Upper lobe of left lung (tissue), 6 donors: ENCODE measurements at regions not wholly inside any gene's neighbourhood (a gene's known extent, or its start where the extent isn't known, plus 50 kb on each side); places are given as distances from the start of the nearest gene placed in this dataset.

Source experiments
- ATAC-seq, 2 donors: fragments of 200-7000 bp; cut with Tn5 transposase; one replicate each; pipeline ENCODE4 v1.9.1; 2022; ENCODE audit warnings: mild to moderate bottlenecking in 2 of 2, moderate library complexity in 2 of 2; ENCODE audit not compliant: low FRiP score in 2 of 2
- DNase-seq, 2 donors: peaks; one replicate each; pipeline ENCODE4 v3.0.0-alpha.2; 2019 to 2020
- H3K27ac ChIP-seq, 4 donors: fragments of 200-600 bp; sonication (generic); one replicate each; pipeline ENCODE4 v1.5.1; 2016 to 2019
- H3K27me3 ChIP-seq, 4 donors: fragments of 200-600 bp; sonication (generic); one replicate each; pipeline ENCODE4 v1.5.1; 2017 to 2019
- H3K36me3 ChIP-seq, 4 donors: fragments of 200-600 bp; sonication (generic); one replicate each; pipeline ENCODE4 v1.5.1; 2016 to 2019
- H3K4me1 ChIP-seq, 4 donors: fragments of 200-600 bp; sonication (generic); one replicate each; pipeline ENCODE4 v1.5.1; 2018 to 2019
- H3K4me3 ChIP-seq, 4 donors: fragments of 200-600 bp; sonication (generic); one replicate each; pipeline ENCODE4 v1.5.1; 2017 to 2019; ENCODE audit warnings: mild to moderate bottlenecking in 2 of 4, moderate library complexity in 1 of 4
- H3K9me3 ChIP-seq, 4 donors: fragments of 200-600 bp; sonication (generic); one replicate each; pipeline ENCODE4 v1.5.1; 2018 to 2019
- EP300 ChIP-seq, 4 donors: sonication (generic); formaldehyde crosslinking; IDR thresholded peaks; one replicate each; pipeline ENCODE4 v1.5.1; 2017; ENCODE audit warnings: antibody characterized with exemption in 4 of 4, control low read depth in 2 of 4
- POLR2A ChIP-seq, 4 donors: fragments of 450-650 bp; IDR thresholded peaks; one replicate each; pipeline ENCODE4 v1.5.1; 2016 to 2017; ENCODE audit warnings: antibody characterized with exemption in 4 of 4, mild to moderate bottlenecking in 2 of 4
- POLR2AphosphoS5 ChIP-seq, 2 donors: sonication (generic); formaldehyde crosslinking; IDR thresholded peaks; one replicate each; pipeline ENCODE4 v1.5.1; 2017; ENCODE audit warnings: antibody characterized with exemption in 2 of 2
- WGBS, 2 donors: methylation state at CpG; one replicate each; pipeline ENCODE4 v1.1.5; 2017 to 2018; 5-methylcytosine and 5-hydroxymethylcytosine counted together
- TF ChIP-seq, protein P1 (sequence below), 6 experiments: fragments of 450-650 bp in 4 of 6; fragments of 200-600 bp in 2 of 6; sonication (generic) in 2 of 6; IDR thresholded peaks; one replicate each; pipeline ENCODE4 v1.5.1; 2016 to 2019; ENCODE audit warnings: antibody characterized with exemption in 6 of 6
- donor health status: DM: no; HTN: no; CAD: no; lungs with moderate emphysema.
- donor health status: DM: no; HTN: yes; CAD: no; lungs with severe emphysema.

DNA sequence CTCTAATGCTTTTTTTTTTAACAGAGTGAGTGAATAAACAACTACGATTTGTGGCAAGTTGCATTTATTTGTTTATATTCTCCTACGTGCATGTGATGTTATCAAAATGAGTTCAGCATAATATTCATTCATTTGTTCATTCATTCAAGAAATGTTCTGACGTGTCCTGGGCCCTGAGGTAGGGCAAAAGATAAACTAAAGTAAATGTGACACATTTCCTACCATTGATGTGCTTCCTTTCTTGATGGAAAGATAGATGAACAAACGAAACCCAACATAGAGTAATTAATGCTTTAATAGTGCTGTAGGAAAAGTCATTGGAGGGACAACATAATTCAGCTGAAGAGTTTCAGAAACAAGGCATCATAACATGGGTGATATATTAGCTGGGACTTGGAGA lies 261.5 kb upstream of the KCNMB2 start:
- Histone ChIP-seq H3K36me3 (no peaks in the 10 kb centered on the region), H3K9me3 (peaks cover 2 to 12% (median 10%) of the 10 kb centered on the region in 4 donors), H3K27me3 (no peaks in the 10 kb centered on the region), H3K4me3 (no peak overlapping the region), H3K4me1 (no peaks in the 10 kb centered on the region), H3K27ac (no peak overlapping the region)
- TF ChIP-seq EP300 (IDR thresholded peaks at IDR 0.05) (no peak), POLR2A (IDR thresholded peaks at IDR 0.05) (no peak), POLR2AphosphoS5 (IDR thresholded peaks at IDR 0.05) (no peak)
- TF ChIP-seq, protein P1, sequence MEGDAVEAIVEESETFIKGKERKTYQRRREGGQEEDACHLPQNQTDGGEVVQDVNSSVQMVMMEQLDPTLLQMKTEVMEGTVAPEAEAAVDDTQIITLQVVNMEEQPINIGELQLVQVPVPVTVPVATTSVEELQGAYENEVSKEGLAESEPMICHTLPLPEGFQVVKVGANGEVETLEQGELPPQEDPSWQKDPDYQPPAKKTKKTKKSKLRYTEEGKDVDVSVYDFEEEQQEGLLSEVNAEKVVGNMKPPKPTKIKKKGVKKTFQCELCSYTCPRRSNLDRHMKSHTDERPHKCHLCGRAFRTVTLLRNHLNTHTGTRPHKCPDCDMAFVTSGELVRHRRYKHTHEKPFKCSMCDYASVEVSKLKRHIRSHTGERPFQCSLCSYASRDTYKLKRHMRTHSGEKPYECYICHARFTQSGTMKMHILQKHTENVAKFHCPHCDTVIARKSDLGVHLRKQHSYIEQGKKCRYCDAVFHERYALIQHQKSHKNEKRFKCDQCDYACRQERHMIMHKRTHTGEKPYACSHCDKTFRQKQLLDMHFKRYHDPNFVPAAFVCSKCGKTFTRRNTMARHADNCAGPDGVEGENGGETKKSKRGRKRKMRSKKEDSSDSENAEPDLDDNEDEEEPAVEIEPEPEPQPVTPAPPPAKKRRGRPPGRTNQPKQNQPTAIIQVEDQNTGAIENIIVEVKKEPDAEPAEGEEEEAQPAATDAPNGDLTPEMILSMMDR (IDR thresholded peaks at IDR 0.05), result no peak
- ATAC-seq, result no peak
- WGBS, 2 donors, result 66 to 68% methylated on average over 4 of the region's 4 CpGs
- no peak for DNase-seq

DNA sequence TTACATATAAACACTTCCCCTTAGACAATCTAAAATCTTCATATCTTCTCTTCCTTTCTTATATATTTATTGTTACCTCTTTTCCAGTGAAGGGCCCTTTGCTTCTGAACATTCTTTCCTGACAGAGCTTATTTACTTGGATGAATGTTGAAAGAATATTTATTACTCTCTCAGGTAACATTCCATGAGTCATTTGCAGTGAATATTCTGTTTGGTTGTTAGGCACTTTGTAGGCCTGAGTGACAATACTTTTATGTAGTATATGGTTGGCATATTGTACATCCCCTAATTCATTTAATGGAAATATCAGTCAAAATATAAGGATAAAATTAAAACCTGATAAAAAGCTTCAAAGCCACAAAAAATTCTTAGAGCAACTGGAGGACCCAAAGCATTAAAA lies 260.9 kb upstream of the KCNMB2 start:
- DNase-seq (no peak), ATAC-seq (no peak)
- H3K4me1 ChIP-seq, result no peaks in the 10 kb centered on the region
- H3K4me3 ChIP-seq, result no peak overlapping the region
- no peaks in the 10 kb centered on the region for H3K27me3 ChIP-seq
- peaks cover 6 to 15% (median 15%) of the 10 kb centered on the region in 4 donors for H3K9me3 ChIP-seq
- no peaks in the 10 kb centered on the region for H3K36me3 ChIP-seq
- no peak for TF ChIP-seq POLR2A (IDR thresholded peaks at IDR 0.05)
- no peak for TF ChIP-seq EP300 (IDR thresholded peaks at IDR 0.05)
- TF ChIP-seq, protein P1 (IDR thresholded peaks at IDR 0.05), result no peak
- TF ChIP-seq POLR2AphosphoS5 (IDR thresholded peaks at IDR 0.05), result no peak
- no peak overlapping the region for H3K27ac ChIP-seq

DNA sequence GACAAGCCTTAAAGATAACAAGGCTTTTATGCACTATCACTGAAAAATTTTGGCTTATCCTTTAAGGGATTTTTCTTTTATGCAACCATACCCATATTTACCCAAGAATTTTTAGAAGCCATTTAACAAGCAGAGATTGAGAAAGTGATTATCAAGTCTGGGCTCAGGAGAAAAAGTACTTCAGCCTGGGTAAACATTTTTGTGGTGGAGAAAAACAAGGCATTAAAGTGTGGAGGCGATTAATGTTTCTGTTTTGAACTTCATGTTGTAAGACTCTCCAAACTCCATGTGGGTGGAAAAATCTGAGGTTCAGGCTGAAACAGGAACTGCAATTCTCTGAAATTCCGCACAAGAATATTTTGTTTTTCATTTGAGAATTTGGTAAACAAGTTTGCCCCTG lies 260.4 kb upstream of the KCNMB2 start:
- Histone ChIP-seq H3K9me3 (peaks cover 6 to 20% (median 16%) of the 10 kb centered on the region in 4 donors), H3K27ac (no peak overlapping the region), H3K4me1 (no peaks in the 10 kb centered on the region), H3K27me3 (no peaks in the 10 kb centered on the region), H3K4me3 (no peak overlapping the region), H3K36me3 (no peaks in the 10 kb centered on the region)
- ATAC-seq (no peak), DNase-seq (no peak)
- 72 to 86% methylated on average over 2 of the region's 2 CpGs for WGBS, 2 donors
- no peak for TF ChIP-seq POLR2A (IDR thresholded peaks at IDR 0.05)
- TF ChIP-seq, protein P1 (IDR thresholded peaks at IDR 0.05), result no peak

DNA sequence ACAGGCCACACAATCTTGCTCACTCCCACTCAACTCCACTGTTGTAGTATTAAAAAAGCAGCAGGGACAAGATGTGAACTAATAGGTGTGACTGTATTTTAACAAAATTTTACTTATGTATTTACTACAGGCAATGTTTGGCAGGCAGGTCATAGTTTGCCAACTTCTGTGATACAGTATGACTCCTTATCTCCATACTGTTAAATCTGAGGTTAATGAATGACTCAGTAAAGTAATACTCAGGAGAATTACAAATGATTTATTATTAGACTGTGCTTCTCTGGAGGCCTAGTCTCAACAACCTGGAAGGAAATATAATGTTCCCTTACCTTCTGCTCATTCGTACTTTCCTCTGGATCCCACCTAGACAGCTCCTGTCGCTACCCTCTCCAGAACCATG lies 258.6 kb upstream of the KCNMB2 start:
- H3K9me3 ChIP-seq, result peaks cover 6 to 22% (median 16%) of the 10 kb centered on the region in 4 donors
- no peaks in the 10 kb centered on the region for H3K27me3 ChIP-seq
- H3K4me1 ChIP-seq, result no peaks in the 10 kb centered on the region
- no peak for ATAC-seq
- TF ChIP-seq, protein P1 (IDR thresholded peaks at IDR 0.05), result no peak
- TF ChIP-seq POLR2AphosphoS5 (IDR thresholded peaks at IDR 0.05) (no peak), POLR2A (IDR thresholded peaks at IDR 0.05) (no peak), EP300 (IDR thresholded peaks at IDR 0.05) (no peak)
- H3K27ac ChIP-seq, result no peak overlapping the region
- H3K36me3 ChIP-seq, result no peaks in the 10 kb centered on the region
- H3K4me3 ChIP-seq, result no peak overlapping the region
- no peak for DNase-seq
- WGBS, 2 donors, result 73 to 85% methylated on average over 2 of the region's 2 CpGs

DNA sequence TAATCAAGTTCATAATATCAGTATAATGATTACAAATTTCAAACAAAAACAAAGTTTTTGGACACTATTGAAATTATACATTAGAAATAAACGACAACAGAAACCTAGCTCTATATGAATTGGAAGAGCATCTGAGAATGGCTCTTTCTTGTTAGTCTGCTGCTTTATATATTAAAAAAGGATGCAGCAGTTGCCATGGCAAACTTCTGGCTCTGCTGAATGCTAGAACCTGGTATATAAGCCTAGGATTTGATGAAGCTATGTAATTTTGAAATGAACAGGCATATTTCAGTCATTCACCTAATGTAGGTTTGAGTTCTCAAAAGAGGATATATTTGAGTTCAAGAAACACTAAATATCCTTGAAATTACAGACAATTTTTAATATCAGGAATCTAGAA lies 252.7 kb upstream of the KCNMB2 start:
- no peak for DNase-seq
- TF ChIP-seq POLR2A (IDR thresholded peaks at IDR 0.05), result no peak
- TF ChIP-seq, protein P1 (IDR thresholded peaks at IDR 0.05), result no peak
- no peak for TF ChIP-seq EP300 (IDR thresholded peaks at IDR 0.05)
- TF ChIP-seq POLR2AphosphoS5 (IDR thresholded peaks at IDR 0.05), result no peak

More for the DNA sequence above, 252.7 kb upstream of the KCNMB2 start:
- no peaks in the 10 kb centered on the region for H3K36me3 ChIP-seq
- no peak overlapping the region for H3K27ac ChIP-seq
- no peak overlapping the region for H3K4me3 ChIP-seq
- no peaks in the 10 kb centered on the region for H3K4me1 ChIP-seq
- peaks cover 6 to 18% (median 15%) of the 10 kb centered on the region in 4 donors for H3K9me3 ChIP-seq
- WGBS, 2 donors, result 85 to 87% methylated on average over 1 of the region's 1 CpG
- no peak for ATAC-seq
- H3K27me3 ChIP-seq, result no peaks in the 10 kb centered on the region
